Thyroid gland (tissue), 4 donors: ENCODE measurements at regions not wholly inside any gene's neighbourhood (a gene's known extent, or its start where the extent isn't known, plus 50 kb on each side); places are given as distances from the start of the nearest gene placed in this dataset.

Experiments
- CTCF ChIP-seq, 6 experiments: fragments of 200-600 bp in 3 of 6; fragments of 450-650 bp in 3 of 6; sonication (generic) in 3 of 6; IDR thresholded peaks; one replicate each; pipeline ENCODE4 v1.5.1; 2016 to 2019; ENCODE audit warnings: antibody characterized with exemption in 6 of 6, mild to moderate bottlenecking in 2 of 6, inconsistent platforms in 1 of 6, moderate library complexity in 1 of 6
- POLR2A ChIP-seq, 2 donors: fragments of 450-650 bp; IDR thresholded peaks; one replicate each; pipeline ENCODE4 v1.6.1; 2017; ENCODE audit warnings: antibody characterized with exemption in 2 of 2, mild to moderate bottlenecking in 2 of 2, moderate library complexity in 1 of 2

DNA sequence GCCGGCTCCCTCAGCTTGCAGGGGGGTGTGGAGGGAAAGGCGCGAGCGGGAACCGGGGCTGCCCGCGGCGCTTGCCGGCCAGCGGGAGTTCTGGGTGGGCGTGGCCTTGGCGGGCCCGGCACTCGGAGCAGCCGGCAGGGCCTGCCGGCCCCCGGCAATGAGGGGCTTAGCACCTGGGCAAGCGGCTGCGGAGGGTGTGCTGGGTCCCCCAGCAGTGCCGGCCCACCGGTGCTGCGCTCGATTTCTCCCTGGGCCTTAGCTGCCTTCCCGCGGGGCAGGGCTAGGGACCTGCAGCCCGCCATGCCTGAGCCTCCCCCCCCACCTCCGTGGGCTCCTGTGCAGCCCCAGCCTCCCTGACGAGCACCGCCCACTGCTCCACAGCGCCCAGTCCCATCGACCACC is 514.5 kb upstream of the GJE1 start:
- TF ChIP-seq CTCF (IDR thresholded peaks at IDR 0.05), result no peak
- no peak for TF ChIP-seq POLR2A (IDR thresholded peaks at IDR 0.05)
